ENCODE measurements at regions not wholly inside any gene's neighbourhood (a gene's known extent, or its start where the extent isn't known, plus 50 kb on each side); places are given as distances from the start of the nearest gene placed in this dataset.

DNA sequence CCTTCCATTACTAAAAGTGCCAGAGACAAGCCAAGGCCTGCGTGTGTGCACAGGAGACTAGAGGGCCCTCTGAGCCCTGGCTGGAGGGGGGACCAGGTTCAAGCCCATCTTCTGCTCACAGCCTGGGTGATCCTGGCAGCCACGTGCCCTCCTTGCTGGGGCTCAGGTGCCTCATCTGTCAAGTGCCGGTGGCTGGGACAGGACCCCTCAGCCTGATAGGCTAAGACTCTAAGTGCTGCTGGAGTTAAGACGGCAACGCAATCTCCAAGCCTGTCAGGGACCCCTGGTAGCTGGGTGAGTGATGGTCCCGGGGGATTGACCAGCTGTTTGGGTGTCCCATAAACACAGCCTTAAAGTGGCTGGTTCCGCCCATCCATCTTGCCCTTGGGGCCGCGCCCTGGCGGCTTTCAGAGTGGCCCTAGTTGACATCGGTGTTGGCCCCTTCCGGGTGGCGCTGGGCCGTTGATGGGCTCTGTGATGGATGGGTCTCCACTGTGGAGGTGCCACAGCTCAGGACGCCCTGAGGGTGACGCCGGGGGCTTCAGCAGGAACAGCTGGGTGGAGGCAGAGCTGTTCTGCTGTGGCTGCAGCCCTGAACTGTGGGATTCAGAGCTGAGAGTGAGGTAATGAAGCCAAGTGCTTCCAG is 136.2 kb downstream of the BARX1 start:
- no peak overlapping the region for H3K27ac ChIP-seq (replicated peaks)
- DNase-seq (ENCODE audit: low read depth in 1 of 2, low spot score in 1 of 2), result no peak
- no peaks in the 10 kb centered on the region for H3K27me3 ChIP-seq (ENCODE audit: insufficient read depth, poor library complexity, severe bottlenecking)
- H3K4me3 ChIP-seq (replicated peaks; ENCODE audit: insufficient read depth, low read length), result no peak overlapping the region
- TF ChIP-seq SPI1 (IDR thresholded peaks at IDR 0.05; ENCODE audit: borderline replicate concordance, low read depth) (no peak), GABPA (IDR thresholded peaks at IDR 0.05; ENCODE audit: low read depth) (no peak), POLR2AphosphoS5 (IDR thresholded peaks at IDR 0.05; ENCODE audit: low read depth) (no peak), CTCF (IDR thresholded peaks at IDR 0.05; ENCODE audit: insufficient read depth, low read length) (no peak)
- TF ChIP-seq, protein P1, sequence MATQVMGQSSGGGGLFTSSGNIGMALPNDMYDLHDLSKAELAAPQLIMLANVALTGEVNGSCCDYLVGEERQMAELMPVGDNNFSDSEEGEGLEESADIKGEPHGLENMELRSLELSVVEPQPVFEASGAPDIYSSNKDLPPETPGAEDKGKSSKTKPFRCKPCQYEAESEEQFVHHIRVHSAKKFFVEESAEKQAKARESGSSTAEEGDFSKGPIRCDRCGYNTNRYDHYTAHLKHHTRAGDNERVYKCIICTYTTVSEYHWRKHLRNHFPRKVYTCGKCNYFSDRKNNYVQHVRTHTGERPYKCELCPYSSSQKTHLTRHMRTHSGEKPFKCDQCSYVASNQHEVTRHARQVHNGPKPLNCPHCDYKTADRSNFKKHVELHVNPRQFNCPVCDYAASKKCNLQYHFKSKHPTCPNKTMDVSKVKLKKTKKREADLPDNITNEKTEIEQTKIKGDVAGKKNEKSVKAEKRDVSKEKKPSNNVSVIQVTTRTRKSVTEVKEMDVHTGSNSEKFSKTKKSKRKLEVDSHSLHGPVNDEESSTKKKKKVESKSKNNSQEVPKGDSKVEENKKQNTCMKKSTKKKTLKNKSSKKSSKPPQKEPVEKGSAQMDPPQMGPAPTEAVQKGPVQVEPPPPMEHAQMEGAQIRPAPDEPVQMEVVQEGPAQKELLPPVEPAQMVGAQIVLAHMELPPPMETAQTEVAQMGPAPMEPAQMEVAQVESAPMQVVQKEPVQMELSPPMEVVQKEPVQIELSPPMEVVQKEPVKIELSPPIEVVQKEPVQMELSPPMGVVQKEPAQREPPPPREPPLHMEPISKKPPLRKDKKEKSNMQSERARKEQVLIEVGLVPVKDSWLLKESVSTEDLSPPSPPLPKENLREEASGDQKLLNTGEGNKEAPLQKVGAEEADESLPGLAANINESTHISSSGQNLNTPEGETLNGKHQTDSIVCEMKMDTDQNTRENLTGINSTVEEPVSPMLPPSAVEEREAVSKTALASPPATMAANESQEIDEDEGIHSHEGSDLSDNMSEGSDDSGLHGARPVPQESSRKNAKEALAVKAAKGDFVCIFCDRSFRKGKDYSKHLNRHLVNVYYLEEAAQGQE (IDR thresholded peaks at IDR 0.05; ENCODE audit: insufficient replicate concordance, low read depth), result no peak

GRCh38 chr9:93818237-93818636 is 136.9 kb downstream of the BARX1 start:
- no peak overlapping the region for H3K27ac ChIP-seq (replicated peaks)
- DNase-seq (ENCODE audit: low read depth in 1 of 2, low spot score in 1 of 2), result no peak
- H3K4me3 ChIP-seq (replicated peaks; ENCODE audit: insufficient read depth, low read length), result no peak overlapping the region
- no peaks in the 10 kb centered on the region for H3K27me3 ChIP-seq (ENCODE audit: insufficient read depth, poor library complexity, severe bottlenecking)
- TF ChIP-seq SPI1 (IDR thresholded peaks at IDR 0.05; ENCODE audit: borderline replicate concordance, low read depth) (no peak), CTCF (IDR thresholded peaks at IDR 0.05; ENCODE audit: insufficient read depth, low read length) (no peak), GABPA (IDR thresholded peaks at IDR 0.05; ENCODE audit: low read depth) (no peak), POLR2AphosphoS5 (IDR thresholded peaks at IDR 0.05; ENCODE audit: low read depth) (no peak)
- TF ChIP-seq, protein P1 (IDR thresholded peaks at IDR 0.05; ENCODE audit: insufficient replicate concordance, low read depth), result no peak

DNA sequence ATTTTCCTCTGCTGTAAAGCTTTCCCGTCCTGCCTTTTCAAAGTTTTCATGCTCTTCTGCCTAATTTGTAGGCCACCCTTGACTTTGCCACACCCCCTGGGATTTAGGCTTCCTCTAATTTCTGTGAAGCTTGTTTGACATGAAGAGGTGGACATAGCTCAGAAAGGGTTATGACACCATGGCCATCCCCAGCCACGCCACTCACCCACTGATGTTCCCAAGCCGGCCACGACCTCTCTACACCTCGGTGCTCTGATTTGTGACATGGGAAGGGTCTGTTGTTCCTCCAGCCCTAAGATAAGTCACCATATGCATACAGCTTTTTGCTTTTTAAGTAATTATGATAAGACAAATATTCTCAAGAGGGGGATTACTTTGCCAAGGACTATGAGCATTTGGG is 139.5 kb downstream of the BARX1 start:
- no peak for DNase-seq (ENCODE audit: low read depth in 1 of 2, low spot score in 1 of 2)
- H3K27me3 ChIP-seq (ENCODE audit: insufficient read depth, poor library complexity, severe bottlenecking), result no peaks in the 10 kb centered on the region

More for the DNA sequence above, 139.5 kb downstream of the BARX1 start:
- Histone ChIP-seq H3K27ac (replicated peaks) (no peak overlapping the region), H3K4me3 (replicated peaks; ENCODE audit: insufficient read depth, low read length) (no peak overlapping the region)
- TF ChIP-seq, protein P1 (IDR thresholded peaks at IDR 0.05; ENCODE audit: insufficient replicate concordance, low read depth), result no peak
- TF ChIP-seq GABPA (IDR thresholded peaks at IDR 0.05; ENCODE audit: low read depth) (no peak), CTCF (IDR thresholded peaks at IDR 0.05; ENCODE audit: insufficient read depth, low read length) (no peak)

Data from HL-60 (cell line).